K562 (cell line): ENCODE measurements at regions not wholly inside any gene's neighbourhood (a gene's known extent, or its start where the extent isn't known, plus 50 kb on each side); places are given as distances from the start of the nearest gene placed in this dataset.
"Not testable (repeated sequence)": the region's sequence is repeated elsewhere in the genome, so short reads cannot be mapped to it uniquely, and the experiment has no call there.

Source experiments
- ATAC-seq: fragments of 200-7000 bp; cut with Tn5 transposase; 3 replicates; pipeline ENCODE4 v1.9.1; 2020; ENCODE audit warnings: moderate library complexity
- BruUV-seq: library from RNA; stranded (reverse); fragments of 400-500 nt; replicated peaks from 2 replicates; lab custom pipeline; 2021; lab: Mats Ljungman, UMichigan
- CTCF ChIA-PET: fragments of 300-600 bp; formaldehyde crosslinking; extraction: SDS; loops from one replicate; lab custom pipeline; 2021; ENCODE audit warnings: low intra/inter-chr PET ratio; lab: Yijun Ruan, JAX
- POLR2A ChIA-PET: fragments of 300-600, 350-650 bp; sonication (Branson Sonifier 250); formaldehyde crosslinking; extraction: SDS; loops from one replicate; lab custom pipeline; 2021; ENCODE audit warnings: antibody characterized with exemption, inconsistent platforms; lab: Yijun Ruan, JAX
- DNase-seq, 4 experiments: peaks; one replicate each; pipeline versions ENCODE4 v3.0.0 to v3.0.0-alpha.2; 2011 to 2018; ENCODE audit warnings: low spot score in 3 of 4, mixed read lengths in 3 of 4; ENCODE audit errors: extremely low read depth in 1 of 4
- FAIRE-seq: peaks from 2 replicates; lab custom pipeline; 2011; peaks lifted over from hg19 to GRCh38; lab: Jason Lieb, UNC
- H2AFZ ChIP-seq: 2 replicates; pipeline ENCODE4 v1.6.0; 2011; ENCODE audit warnings: low read depth, low read length, control low read depth, inconsistent platforms
- H3K27ac ChIP-seq: fragments of 200-600 bp; 3 replicates; pipeline ENCODE4 v1.8.0; 2011; ENCODE audit warnings: low read depth, mild to moderate bottlenecking, control low read depth, inconsistent platforms, low read length, moderate library complexity, mixed read lengths; ENCODE audit errors: extremely low read depth
- H3K27me3 ChIP-seq, 2 experiments: fragments of 300-600 bp in 1 of 2; 2 replicates in 1 of 2; 3 replicates in 1 of 2; pipeline versions ENCODE4 v1.6.0 to v1.8.0; 2011; ENCODE audit warnings: inconsistent platforms in 2 of 2, low read length in 2 of 2, mild to moderate bottlenecking in 1 of 2, mixed read lengths in 1 of 2, moderate library complexity in 1 of 2; ENCODE audit not compliant: control insufficient read depth in 2 of 2, insufficient read depth in 2 of 2
- H3K36me3 ChIP-seq: fragments of 300-600 bp; 3 replicates; pipeline ENCODE4 v1.8.0; 2011; ENCODE audit warnings: mild to moderate bottlenecking, low read length, inconsistent platforms; ENCODE audit not compliant: control insufficient read depth, insufficient read depth
- H3K4me1 ChIP-seq, 2 experiments: fragments of 200-600 bp in 1 of 2; replicated peaks in 1 of 2; 2 replicates in 1 of 2; 3 replicates in 1 of 2; pipeline versions ENCODE4 v1.5.1 to v1.8.0; 2011; ENCODE audit warnings: inconsistent platforms in 2 of 2, low read length in 2 of 2, mild to moderate bottlenecking in 1 of 2, mixed read lengths in 1 of 2, moderate library complexity in 1 of 2; ENCODE audit not compliant: control insufficient read depth in 2 of 2, insufficient read depth in 2 of 2
- H3K4me2 ChIP-seq: 2 replicates; pipeline ENCODE4 v1.6.1; 2011; ENCODE audit warnings: low read length, control low read depth, inconsistent platforms, mixed read lengths; ENCODE audit not compliant: insufficient read depth
- H3K4me3 ChIP-seq: fragments of 200-600 bp; sonication (generic), shearing (Covaris generic); 2 replicates; pipeline ENCODE4 v1.5.1; 2016; ENCODE audit warnings: control low read depth, inconsistent platforms
- H3K79me2 ChIP-seq: fragments of 200-600 bp; 3 replicates; pipeline ENCODE4 v1.8.0; 2011; ENCODE audit warnings: low read length, inconsistent platforms; ENCODE audit not compliant: control insufficient read depth, insufficient read depth
- H3K9ac ChIP-seq, 2 experiments: 2 replicates each; pipeline versions ENCODE4 v1.6.0 to v1.6.1; 2011; ENCODE audit warnings: low read depth in 2 of 2, low read length in 2 of 2, control low read depth in 1 of 2, inconsistent platforms in 1 of 2, mild to moderate bottlenecking in 1 of 2, mixed read lengths in 1 of 2; ENCODE audit not compliant: insufficient read depth in 1 of 2
- H3K9me1 ChIP-seq: one replicate; pipeline ENCODE4 v1.6.0; 2011; ENCODE audit warnings: inconsistent platforms, mild to moderate bottlenecking, low read length, moderate library complexity; ENCODE audit not compliant: control insufficient read depth, insufficient read depth
- H3K9me3 ChIP-seq: replicated peaks from 2 replicates; pipeline ENCODE4 v1.5.1; 2011; ENCODE audit warnings: low read depth, low read length, inconsistent platforms; ENCODE audit not compliant: control insufficient read depth, insufficient read depth
- H4K20me1 ChIP-seq: replicated peaks from 2 replicates; pipeline ENCODE4 v1.6.1; 2011; ENCODE audit warnings: low read length, inconsistent platforms, mixed read lengths; ENCODE audit not compliant: control insufficient read depth, insufficient read depth
- WGBS: fragments of 100-300 bp; shearing (Covaris generic); methylation state at CpG from one replicate; pipeline ENCODE4 v1.1.6; 2016; ENCODE audit warnings: low coverage, mixed read lengths; ENCODE audit not compliant: insufficient coverage; ENCODE audit errors: missing lambda C conversion rate; 5-methylcytosine and 5-hydroxymethylcytosine counted together
- in situ Hi-C: fragments of 300-500 bp; cut with MboI; formaldehyde crosslinking; loops from 4 replicates; pipeline ENCODE4 v1.15.0; 2018; ENCODE audit warnings: inconsistent platforms, mixed read lengths
- intact Hi-C: fragments of 100-400 bp; cut with micrococcal nuclease; formaldehyde crosslinking; loops from 2 replicates; pipeline ENCODE4 v1.14.2; 2022

- H3K4me3 ChIP-seq, H4K20me1 ChIP-seq, POLR2A ChIA-PET, H3K27me3 ChIP-seq, H3K9me3 ChIP-seq, intact Hi-C loops, H2AFZ ChIP-seq, CTCF ChIA-PET, H3K27ac ChIP-seq, DNase-seq, H3K4me2 ChIP-seq, H3K4me1 ChIP-seq, H3K36me3 ChIP-seq, ATAC-seq, FAIRE-seq, H3K9ac ChIP-seq, H3K9me1 ChIP-seq, BruUV-seq, H3K79me2 ChIP-seq: not testable (repeated sequence)
- in situ Hi-C loops: loop anchor here (5.0 to 25.0 kb wide), 2 partner anchors 162 to 1237 kb away; no protein-coding TSS in a partner anchor
Measured at GRCh38 chr2:90224767-90225166, 1533.3 kb downstream of the RPIA start.

DNA sequence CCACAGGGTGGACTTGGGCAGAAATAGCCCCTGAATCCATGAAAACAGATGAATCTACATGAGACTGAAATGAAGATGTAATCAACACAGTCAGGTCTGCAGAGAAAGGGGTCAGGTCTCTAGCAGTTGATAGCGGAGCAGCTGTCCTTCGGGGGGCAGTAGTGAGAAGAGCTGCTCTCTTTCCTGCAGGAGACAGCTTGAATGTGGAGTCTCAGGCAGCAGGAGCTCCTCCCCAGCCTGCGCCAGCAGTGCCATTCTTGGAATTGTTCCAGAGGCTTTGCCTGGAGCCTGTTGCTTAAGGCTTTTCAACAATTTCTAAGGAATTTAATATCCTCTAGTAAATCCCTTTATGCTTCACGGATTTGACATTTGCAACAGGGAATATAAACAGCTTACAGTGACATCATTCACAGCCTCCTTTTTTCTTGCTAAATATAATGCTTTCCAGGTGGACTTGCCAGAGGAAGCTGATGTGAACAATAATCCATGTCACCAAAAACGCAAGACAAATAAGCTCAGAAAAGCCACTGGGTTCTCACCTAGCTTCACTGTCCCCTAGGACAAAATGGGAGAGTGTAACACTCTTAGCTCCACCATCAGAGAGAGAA is 1535.1 kb downstream of the RPIA start:
- H3K79me2 ChIP-seq, H3K9ac ChIP-seq, H3K4me1 ChIP-seq, H2AFZ ChIP-seq, H3K27me3 ChIP-seq, intact Hi-C loops, H3K27ac ChIP-seq, H3K4me2 ChIP-seq, H3K9me1 ChIP-seq, DNase-seq, H4K20me1 ChIP-seq, H3K9me3 ChIP-seq, CTCF ChIA-PET, BruUV-seq, POLR2A ChIA-PET, H3K4me3 ChIP-seq, H3K36me3 ChIP-seq: not testable (repeated sequence)
- ATAC-seq: peak; percentile 51; the same call in 1 of the 3 replicates
- WGBS: 0% methylated on average over 4 of the region's 5 CpGs
- in situ Hi-C loops: loop anchor here (5.0 kb wide), 1 partner anchor 1239 kb away; no protein-coding TSS in a partner anchor
- peak; percentile 40 for FAIRE-seq

DNA sequence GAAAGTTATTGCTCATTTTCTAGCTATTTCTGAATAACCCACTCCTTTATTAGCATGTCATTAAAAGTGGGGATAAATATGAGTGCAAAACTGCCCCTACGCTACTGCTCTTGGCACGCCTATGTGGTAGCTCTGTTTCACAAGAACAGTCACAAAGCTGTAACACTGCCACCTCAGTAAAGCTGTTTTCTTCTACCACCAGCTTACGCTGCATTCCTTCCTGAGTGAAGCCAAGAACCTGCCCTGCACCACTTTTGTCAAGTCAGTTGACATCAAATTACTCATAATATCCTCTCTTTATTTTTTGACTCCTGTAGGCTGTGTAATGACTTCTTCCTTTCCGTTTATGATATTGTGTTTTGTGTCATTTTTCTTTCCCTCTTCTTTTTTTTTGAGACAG is 1539.7 kb downstream of the RPIA start:
- H4K20me1 ChIP-seq, in situ Hi-C loops, DNase-seq: not testable (repeated sequence)

DNA sequence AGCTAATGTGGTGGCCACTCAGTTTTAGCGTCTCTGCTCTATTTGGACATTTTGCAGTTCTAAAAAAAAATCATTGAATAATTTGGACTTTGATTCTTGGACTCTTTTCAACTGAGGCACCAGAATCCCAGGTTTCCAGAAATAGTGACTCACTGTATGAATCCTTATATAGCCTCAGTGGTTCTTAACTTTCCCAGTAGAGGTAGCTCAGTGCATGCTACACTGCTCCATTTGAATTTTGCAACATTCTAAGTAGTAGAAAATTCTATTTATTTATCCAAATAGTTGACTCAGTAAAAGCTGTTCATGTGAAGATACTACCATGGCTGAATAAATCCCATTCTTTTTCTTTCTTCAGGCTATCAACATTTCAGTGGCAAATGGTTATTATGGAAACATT is 1544.0 kb downstream of the RPIA start:
- H3K79me2 ChIP-seq, BruUV-seq, POLR2A ChIA-PET, in situ Hi-C loops, H3K4me1 ChIP-seq, H3K4me3 ChIP-seq, H3K36me3 ChIP-seq, FAIRE-seq, intact Hi-C loops, H3K27ac ChIP-seq, H3K27me3 ChIP-seq, H3K4me2 ChIP-seq, H3K9ac ChIP-seq, H4K20me1 ChIP-seq, H3K9me1 ChIP-seq, CTCF ChIA-PET, H2AFZ ChIP-seq, ATAC-seq, DNase-seq, H3K9me3 ChIP-seq: not testable (repeated sequence)
- WGBS: 0% methylated on average over 1 of the region's 1 CpG

More for the DNA sequence above, 1539.7 kb downstream of the RPIA start:
- H3K4me3 ChIP-seq, H3K27me3 ChIP-seq, H2AFZ ChIP-seq, H3K9me1 ChIP-seq, H3K9me3 ChIP-seq, intact Hi-C loops, H3K27ac ChIP-seq, H3K4me1 ChIP-seq, H3K36me3 ChIP-seq, ATAC-seq, POLR2A ChIA-PET, H3K79me2 ChIP-seq, FAIRE-seq, H3K9ac ChIP-seq, CTCF ChIA-PET, H3K4me2 ChIP-seq, BruUV-seq: not testable (repeated sequence)
- WGBS: 0% methylated on average over 2 of the region's 4 CpGs
